HG03135 (cell line): ENCODE measurements at regions not wholly inside any gene's neighbourhood (a gene's known extent, or its start where the extent isn't known, plus 50 kb on each side); places are given as distances from the start of the nearest gene placed in this dataset.

Experiments used
- ATAC-seq: cut with Tn5 transposase; IDR thresholded peaks from one replicate; pipeline ENCODE4 v1.9.1; 2021; ENCODE audit warnings: mild to moderate bottlenecking, moderate library complexity; ENCODE audit not compliant: unreplicated experiment

DNA sequence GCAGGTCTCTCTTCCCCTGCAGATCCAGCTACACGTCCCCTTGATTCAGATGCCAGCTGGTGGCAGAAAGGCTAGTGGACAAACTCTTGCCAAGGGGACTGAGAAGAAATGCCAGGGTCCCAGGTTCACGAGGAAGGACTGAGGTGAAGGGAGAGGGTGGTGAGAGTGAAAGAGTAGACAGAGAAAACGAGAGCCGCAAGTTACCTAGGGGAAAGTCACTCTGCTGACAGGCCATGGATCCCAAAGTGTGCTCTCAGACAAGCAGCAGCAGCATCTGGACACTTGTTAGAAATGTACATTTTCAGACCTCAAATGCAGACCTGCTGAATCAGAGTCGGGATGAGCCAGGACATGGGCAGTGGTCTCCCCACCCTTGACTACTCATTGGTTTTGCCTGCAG is 192.3 kb downstream of the FGFR2 start:
- no peak for ATAC-seq

- no peak for ATAC-seq
Observed at GRCh38 chr10:121406823-121407545, 191.3 kb downstream of the FGFR2 start.

DNA sequence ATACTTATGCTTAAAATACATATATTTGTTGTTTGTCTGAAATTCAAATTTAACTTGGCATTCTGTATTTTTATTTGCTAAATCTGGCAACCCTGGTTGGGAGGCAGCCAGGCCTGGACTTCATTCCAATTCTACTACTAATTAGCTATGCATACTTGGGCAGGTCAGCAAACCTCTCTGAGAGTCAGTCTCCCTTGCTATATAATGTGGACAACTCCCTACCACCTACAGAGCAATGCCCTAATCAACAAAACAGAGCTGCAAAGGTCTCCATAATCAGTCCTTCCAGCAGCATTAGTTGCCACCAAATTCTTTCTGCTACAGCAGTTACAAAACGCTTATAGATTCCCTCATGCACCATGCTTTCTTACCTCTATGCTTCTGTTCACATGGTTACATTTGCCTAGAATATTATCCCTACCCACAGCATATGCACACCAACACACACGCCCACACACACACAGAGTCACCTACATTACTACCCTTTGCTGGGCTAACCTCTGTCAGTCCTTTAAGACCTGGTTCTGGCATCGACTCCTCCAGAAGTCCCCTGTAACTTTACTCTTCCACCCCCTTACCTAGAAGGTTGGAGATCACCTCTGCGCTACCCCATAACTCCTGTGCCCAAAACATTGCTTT is 188.7 kb downstream of the FGFR2 start:
- ATAC-seq: no peak

DNA sequence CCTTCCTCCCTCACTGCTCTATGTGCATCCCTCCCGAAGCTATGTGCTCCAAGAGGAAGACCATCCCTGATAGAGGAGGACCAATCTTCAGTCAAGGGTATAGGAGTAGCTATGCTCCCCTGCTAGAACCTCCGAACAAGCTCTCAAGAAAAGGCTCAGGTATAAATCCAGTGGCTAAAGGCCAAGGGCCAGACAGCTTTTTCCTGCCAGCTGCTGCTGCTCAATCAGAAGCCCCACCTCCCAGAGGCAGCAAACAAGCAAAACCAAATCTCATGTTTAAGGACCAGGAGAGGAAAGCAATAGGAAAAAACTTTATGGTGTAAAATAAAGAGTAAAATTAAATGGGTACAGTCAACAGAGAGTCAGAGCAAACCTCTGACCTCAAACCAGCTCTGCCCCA is 187.2 kb downstream of the FGFR2 start:
- no peak for ATAC-seq

DNA sequence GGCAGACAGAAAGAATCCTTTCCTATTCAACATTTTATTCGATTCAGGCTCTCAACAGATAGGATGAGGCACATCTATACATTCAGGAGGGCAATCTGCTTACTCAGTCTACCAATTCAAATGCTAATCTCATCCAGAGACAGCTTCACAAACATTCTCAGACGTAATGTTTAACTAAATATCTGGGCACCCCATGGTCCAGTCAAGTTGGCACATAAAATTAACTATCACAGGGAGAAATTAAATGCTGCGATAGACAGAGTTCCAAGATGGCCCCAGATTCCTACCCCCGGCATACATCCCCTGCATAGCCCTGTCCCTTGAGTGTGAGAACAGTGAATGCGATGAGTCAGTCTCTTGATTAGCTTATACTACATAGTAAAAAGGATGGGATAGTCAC is 184.3 kb downstream of the FGFR2 start:
- no peak for ATAC-seq

GRCh38 chr10:121414366-121415062 is 183.7 kb downstream of the FGFR2 start:
- ATAC-seq: no peak

DNA sequence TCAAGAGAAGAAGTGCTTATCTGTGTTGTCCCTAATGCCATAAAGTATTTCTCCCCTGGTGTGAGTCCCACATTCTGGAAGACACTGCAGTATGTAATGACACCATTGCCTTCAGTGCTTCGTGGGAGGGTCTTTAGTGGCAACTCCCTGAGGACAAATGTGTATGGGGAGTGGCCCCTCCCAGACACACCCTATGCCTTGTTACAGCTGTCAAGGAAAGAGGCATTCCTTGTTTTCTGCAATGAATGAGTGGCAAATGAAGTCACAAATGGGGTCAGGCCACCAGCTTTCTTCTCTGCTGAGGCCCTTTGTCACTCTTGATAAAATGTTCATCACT is 183.2 kb downstream of the FGFR2 start:
- no peak for ATAC-seq

- ATAC-seq: no peak
Observed at GRCh38 chr10:121416071-121416470, 182.2 kb downstream of the FGFR2 start.

DNA sequence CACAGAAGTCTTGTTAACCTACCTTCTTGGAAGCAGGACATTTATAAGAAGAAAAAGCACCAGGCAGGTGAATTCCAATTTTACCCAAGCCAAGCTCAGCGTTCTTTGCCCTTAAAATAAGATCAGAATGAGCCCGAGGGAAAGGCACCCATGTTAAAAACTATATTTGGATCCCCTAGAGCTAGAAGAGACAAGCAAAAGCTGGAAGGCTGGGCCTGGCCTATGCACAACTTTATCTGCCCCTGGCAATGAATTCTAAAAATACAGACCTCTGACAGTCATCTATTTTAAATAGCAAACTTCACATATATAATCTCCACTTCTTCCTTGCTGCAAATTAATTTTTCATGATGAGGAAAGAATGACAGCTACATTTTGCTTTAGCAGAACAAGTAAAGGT is 180.9 kb downstream of the FGFR2 start:
- ATAC-seq: no peak

DNA sequence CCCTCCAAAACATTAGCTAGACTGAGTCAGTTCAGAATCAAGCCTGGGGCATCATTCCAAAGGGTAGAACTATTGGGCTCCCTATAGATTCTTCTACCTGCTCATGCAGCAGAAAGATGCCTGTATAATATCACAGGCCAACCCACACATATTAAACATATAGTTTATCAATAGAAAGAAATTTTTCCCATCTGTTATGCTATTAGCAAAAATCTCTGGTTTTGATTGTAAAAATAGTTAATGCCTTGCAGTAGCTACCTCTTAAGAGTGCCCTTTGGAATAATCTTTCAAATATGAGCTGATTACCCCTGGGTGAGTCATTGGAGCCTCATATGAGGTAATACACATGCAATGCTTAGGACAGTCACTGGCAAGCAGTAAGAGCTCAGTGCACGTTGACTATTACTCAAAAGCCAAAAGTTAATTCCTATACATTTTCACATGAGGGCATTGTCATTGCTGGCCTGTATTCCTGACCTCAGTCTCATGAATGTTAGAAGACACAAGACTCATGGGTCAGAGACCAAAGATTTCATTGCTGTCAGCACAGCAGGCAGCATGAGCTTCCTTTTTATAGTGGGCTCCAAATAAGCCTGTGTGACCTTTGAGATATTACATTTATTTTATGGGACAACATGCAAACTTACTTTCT is 180.0 kb downstream of the FGFR2 start:
- ATAC-seq: no peak

DNA sequence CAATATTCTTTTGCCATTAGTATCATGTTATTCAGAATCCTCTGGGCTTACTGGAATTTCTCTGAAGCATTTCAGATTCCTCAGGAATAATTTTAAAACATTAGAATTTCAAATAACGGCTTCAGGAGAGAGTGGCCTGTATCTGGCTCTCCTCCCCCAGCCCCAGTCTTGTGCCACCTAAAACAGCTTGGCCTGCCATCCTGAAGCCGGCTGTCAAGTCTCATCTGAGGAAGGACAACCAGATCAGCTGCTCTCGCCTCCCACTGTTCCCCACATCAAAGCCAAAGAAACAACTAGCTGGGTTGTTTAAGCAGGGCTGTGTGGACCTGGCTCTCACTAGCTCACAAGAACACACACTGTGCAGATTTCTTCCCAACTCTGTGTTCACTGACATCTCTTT is 178.2 kb downstream of the FGFR2 start:
- no peak for ATAC-seq

- no peak for ATAC-seq
Observed at GRCh38 chr10:121422096-121422495, 176.1 kb downstream of the FGFR2 start.

DNA sequence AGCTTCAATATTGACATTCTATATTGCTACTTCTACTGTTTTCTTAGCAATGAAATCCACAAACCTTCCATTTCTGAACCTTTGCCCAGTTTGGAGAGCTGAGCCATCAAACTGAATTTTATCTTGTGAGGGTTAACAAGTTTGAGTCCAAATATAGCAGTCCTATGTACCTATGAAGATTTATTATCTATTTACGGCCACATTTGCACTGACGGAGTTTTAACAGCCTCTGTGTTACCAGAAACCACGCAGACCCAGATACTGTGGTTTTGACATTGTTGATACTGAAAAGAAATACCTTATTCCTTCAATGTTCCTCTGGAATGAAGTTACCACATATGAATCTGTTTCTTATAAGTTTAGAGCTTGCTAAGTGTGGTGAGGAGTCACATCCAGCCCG is 172.6 kb downstream of the FGFR2 start:
- no peak for ATAC-seq

DNA sequence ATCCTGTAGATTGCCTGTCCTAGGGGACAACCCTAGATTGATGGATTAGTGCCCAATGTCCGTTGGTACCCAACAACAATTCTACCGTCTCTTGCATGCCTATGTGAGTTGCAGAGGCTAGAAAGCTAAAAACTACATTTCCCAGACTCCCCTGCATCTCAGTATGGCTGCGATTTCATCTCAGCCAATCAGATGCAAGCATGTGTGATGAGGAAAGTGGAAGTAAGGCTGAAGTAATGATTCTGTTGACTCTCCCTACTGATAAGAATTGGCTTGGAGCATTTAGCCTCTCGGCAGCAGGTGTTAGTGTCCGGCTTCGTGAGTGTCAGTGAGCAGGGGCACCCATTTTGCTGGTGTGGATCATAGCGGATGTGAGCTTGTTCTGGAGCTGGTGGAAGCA is 171.9 kb downstream of the FGFR2 start:
- ATAC-seq: no peak
